Loucy (cell line): ENCODE measurements at regions not wholly inside any gene's neighbourhood (a gene's known extent, or its start where the extent isn't known, plus 50 kb on each side); places are given as distances from the start of the nearest gene placed in this dataset.

Experiments used
- EZH2phosphoT487 ChIP-seq: fragments of 200-600 bp; IDR thresholded peaks from 2 replicates; pipeline ENCODE4 v1.6.1; 2018; ENCODE audit warnings: antibody characterized with exemption, mild to moderate bottlenecking, moderate library complexity, borderline replicate concordance
- TF ChIP-seq, protein P1 (sequence below): fragments of 200-600 bp; sonication (generic); conservative IDR thresholded peaks from 2 replicates; pipeline ENCODE4 v1.5.1; 2014; ENCODE audit warnings: mild to moderate bottlenecking, antibody characterized with exemption, low read length

DNA sequence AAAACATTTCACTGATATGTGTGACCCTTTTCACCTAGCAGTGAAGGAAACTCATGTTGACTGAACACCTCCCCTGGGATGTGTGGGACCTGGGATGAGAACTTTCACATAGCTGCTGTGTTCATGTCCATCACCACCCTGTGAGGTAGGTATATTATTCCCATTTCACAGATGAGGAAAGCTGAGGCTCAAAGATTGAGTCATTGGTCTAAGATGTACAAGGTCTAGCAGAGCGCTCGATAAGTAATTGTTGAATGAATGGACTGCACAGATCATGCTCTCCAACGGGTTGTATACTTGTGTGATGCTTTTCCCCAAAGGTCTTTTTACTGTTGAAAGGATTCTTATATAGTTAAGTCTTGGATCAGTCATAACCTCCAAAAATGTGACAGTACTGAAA is 75.6 kb upstream of the TSC22D1 start:
- no peak for TF ChIP-seq EZH2phosphoT487
- TF ChIP-seq, protein P1, sequence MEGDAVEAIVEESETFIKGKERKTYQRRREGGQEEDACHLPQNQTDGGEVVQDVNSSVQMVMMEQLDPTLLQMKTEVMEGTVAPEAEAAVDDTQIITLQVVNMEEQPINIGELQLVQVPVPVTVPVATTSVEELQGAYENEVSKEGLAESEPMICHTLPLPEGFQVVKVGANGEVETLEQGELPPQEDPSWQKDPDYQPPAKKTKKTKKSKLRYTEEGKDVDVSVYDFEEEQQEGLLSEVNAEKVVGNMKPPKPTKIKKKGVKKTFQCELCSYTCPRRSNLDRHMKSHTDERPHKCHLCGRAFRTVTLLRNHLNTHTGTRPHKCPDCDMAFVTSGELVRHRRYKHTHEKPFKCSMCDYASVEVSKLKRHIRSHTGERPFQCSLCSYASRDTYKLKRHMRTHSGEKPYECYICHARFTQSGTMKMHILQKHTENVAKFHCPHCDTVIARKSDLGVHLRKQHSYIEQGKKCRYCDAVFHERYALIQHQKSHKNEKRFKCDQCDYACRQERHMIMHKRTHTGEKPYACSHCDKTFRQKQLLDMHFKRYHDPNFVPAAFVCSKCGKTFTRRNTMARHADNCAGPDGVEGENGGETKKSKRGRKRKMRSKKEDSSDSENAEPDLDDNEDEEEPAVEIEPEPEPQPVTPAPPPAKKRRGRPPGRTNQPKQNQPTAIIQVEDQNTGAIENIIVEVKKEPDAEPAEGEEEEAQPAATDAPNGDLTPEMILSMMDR = no peak
